CD4-positive, alpha-beta T cell (primary cell): ENCODE measurements at regions not wholly inside any gene's neighbourhood (a gene's known extent, or its start where the extent isn't known, plus 50 kb on each side); places are given as distances from the start of the nearest gene placed in this dataset.

Experiments
- ATAC-seq: fragments of 200-7000 bp; cut with Tn5 transposase; one replicate; pipeline ENCODE4 v1.10.0; 2022; ENCODE audit warnings: mild to moderate bottlenecking; ENCODE audit not compliant: poor library complexity
- CTCF ChIA-PET: fragments of 350-600 bp; sonication (Branson Sonifier 250); formaldehyde crosslinking; loops from one replicate; lab custom pipeline; 2021; ENCODE audit warnings: antibody characterized with exemption, inconsistent platforms; lab: Charles Lee
- POLR2A ChIA-PET: fragments of 350-600 bp; sonication (Branson Sonifier 250); formaldehyde crosslinking; loops from one replicate; lab custom pipeline; 2021; ENCODE audit warnings: antibody characterized with exemption, inconsistent platforms; lab: Charles Lee
- DNase-seq, 14 experiments: peaks; one replicate each; pipeline ENCODE4 v3.0.0-alpha.2; 2013 to 2020; ENCODE audit warnings: mixed read lengths in 2 of 14
- H3K27ac ChIP-seq, 2 donors: one replicate each; pipeline versions ENCODE4 v1.5.1 to v1.7.0; 2013; ENCODE audit warnings: low read length in 2 of 2, low read depth in 1 of 2, mild to moderate bottlenecking in 1 of 2
- H3K27me3 ChIP-seq, 2 experiments: 1 replicate in 1 of 2; 2 replicates in 1 of 2; pipeline versions ENCODE4 v1.6.1 to v1.7.0; 2013; ENCODE audit warnings: low read length in 2 of 2, control low read depth in 1 of 2, mild to moderate bottlenecking in 1 of 2, moderate library complexity in 1 of 2; ENCODE audit not compliant: insufficient read depth in 2 of 2, control insufficient read depth in 1 of 2
- H3K36me3 ChIP-seq: one replicate; pipeline ENCODE4 v1.6.1; 2013; ENCODE audit warnings: low read length, control low read depth; ENCODE audit not compliant: insufficient read depth
- H3K4me1 ChIP-seq: one replicate; pipeline ENCODE4 v1.6.1; 2013; ENCODE audit warnings: low read length, control low read depth; ENCODE audit not compliant: insufficient read depth
- H3K4me3 ChIP-seq: one replicate; pipeline ENCODE4 v1.5.1; 2013; ENCODE audit warnings: mild to moderate bottlenecking, low read length, moderate library complexity
- H3K9me3 ChIP-seq, 2 experiments: 1 replicate in 1 of 2; 2 replicates in 1 of 2; pipeline versions ENCODE4 v1.6.1 to v1.7.0; 2013; ENCODE audit warnings: low read length in 2 of 2, mild to moderate bottlenecking in 2 of 2, control low read depth in 1 of 2, moderate library complexity in 1 of 2; ENCODE audit not compliant: control insufficient read depth in 1 of 2, insufficient read depth in 1 of 2
- H3K27ac Mint-ChIP-seq: one replicate; pipeline ENCODE4 v1.8.0; 2020; ENCODE audit warnings: mixed read lengths
- H3K27me3 Mint-ChIP-seq: one replicate; pipeline ENCODE4 v1.8.0; 2021; ENCODE audit warnings: mixed read lengths
- H3K36me3 Mint-ChIP-seq: one replicate; pipeline ENCODE4 v1.8.0; 2021; ENCODE audit warnings: low read depth, mixed read lengths
- H3K4me1 Mint-ChIP-seq: one replicate; pipeline ENCODE4 v1.8.0; 2021; ENCODE audit warnings: low read depth, mixed read lengths
- H3K4me3 Mint-ChIP-seq: one replicate; pipeline ENCODE4 v1.8.0; 2020; ENCODE audit warnings: mild to moderate bottlenecking, mixed read lengths
- H3K9me3 Mint-ChIP-seq: one replicate; pipeline ENCODE4 v1.8.0; 2020; ENCODE audit warnings: mixed read lengths
- CTCF ChIP-seq: fragments of 200-600 bp; IDR thresholded peaks from one replicate; pipeline ENCODE4 v1.8.0; 2022; ENCODE audit warnings: antibody characterized with exemption, mild to moderate bottlenecking
- intact Hi-C, 2 experiments: fragments of 100-400 bp; cut with DNase I in 1 of 2; cut with micrococcal nuclease in 1 of 2; formaldehyde crosslinking; loops; one replicate each; pipeline versions ENCODE4 v1.15.1 to v1.9.0; 2023 to 2025; cut with DNase I, micrococcal nuclease

GRCh38 chr6:11929241-11929835, 82.8 kb upstream of the HIVEP1 start:
- no peaks in the 10 kb centered on the region for H3K4me1 Mint-ChIP-seq
- no peak overlapping the region for H3K4me3 Mint-ChIP-seq
- ChIA-PET CTCF (no interaction called here), POLR2A (no interaction called here)
- ATAC-seq = no peak
- H3K27me3 Mint-ChIP-seq = no peaks in the 10 kb centered on the region
- Histone ChIP-seq H3K36me3 (no peaks in the 10 kb centered on the region), H3K27ac (no peak overlapping the region), H3K4me3 (no peak overlapping the region), H3K4me1 (no peaks in the 10 kb centered on the region), H3K9me3 (peaks cover 0 to 8% of the 10 kb centered on the region in 2 experiments), H3K27me3 (no peaks in the 10 kb centered on the region)
- DNase-seq = no peak
- no peak overlapping the region for H3K27ac Mint-ChIP-seq
- H3K36me3 Mint-ChIP-seq = no peaks in the 10 kb centered on the region
- H3K9me3 Mint-ChIP-seq = no peaks in the 10 kb centered on the region
- no peak for TF ChIP-seq CTCF
- intact Hi-C loops = no loop called here

GRCh38 chr6:11926594-11927407, 85.3 kb upstream of the HIVEP1 start:
- POLR2A ChIA-PET = no interaction called here
- H3K36me3 Mint-ChIP-seq = no peaks in the 10 kb centered on the region
- ATAC-seq = no peak

GRCh38 chr6:11925805-11926204, 86.3 kb upstream of the HIVEP1 start:
- no peaks in the 10 kb centered on the region for H3K4me1 Mint-ChIP-seq
- H3K36me3 Mint-ChIP-seq = no peaks in the 10 kb centered on the region
- Histone ChIP-seq H3K27ac (no peak overlapping the region), H3K4me1 (no peaks in the 10 kb centered on the region), H3K27me3 (no peaks in the 10 kb centered on the region), H3K36me3 (no peaks in the 10 kb centered on the region), H3K9me3 (no peaks in the 10 kb centered on the region), H3K4me3 (no peak overlapping the region)
- ChIA-PET CTCF (no interaction called here), POLR2A (no interaction called here)
- no peak for TF ChIP-seq CTCF
- no peak overlapping the region for H3K4me3 Mint-ChIP-seq
- intact Hi-C loops = no loop called here
- DNase-seq = no peak
- ATAC-seq = no peak
- H3K27me3 Mint-ChIP-seq = no peaks in the 10 kb centered on the region
- no peaks in the 10 kb centered on the region for H3K9me3 Mint-ChIP-seq
- no peak overlapping the region for H3K27ac Mint-ChIP-seq

More at GRCh38 chr6:11926594-11927407, 85.3 kb upstream of the HIVEP1 start:
- Histone ChIP-seq H3K9me3 (no peaks in the 10 kb centered on the region), H3K4me3 (no peak overlapping the region), H3K27me3 (no peaks in the 10 kb centered on the region), H3K4me1 (no peaks in the 10 kb centered on the region), H3K36me3 (no peaks in the 10 kb centered on the region), H3K27ac (no peak overlapping the region)
- Mint-ChIP-seq H3K4me1 (no peaks in the 10 kb centered on the region), H3K27ac (no peak overlapping the region), H3K27me3 (no peaks in the 10 kb centered on the region), H3K9me3 (no peaks in the 10 kb centered on the region), H3K4me3 (no peak overlapping the region)
- intact Hi-C loops = no loop called here
- TF ChIP-seq CTCF = no peak
- DNase-seq = no peak
- CTCF ChIA-PET = no interaction called here
